ENCODE measurements at regions not wholly inside any gene's neighbourhood (a gene's known extent, or its start where the extent isn't known, plus 50 kb on each side); places are given as distances from the start of the nearest gene placed in this dataset.

DNA sequence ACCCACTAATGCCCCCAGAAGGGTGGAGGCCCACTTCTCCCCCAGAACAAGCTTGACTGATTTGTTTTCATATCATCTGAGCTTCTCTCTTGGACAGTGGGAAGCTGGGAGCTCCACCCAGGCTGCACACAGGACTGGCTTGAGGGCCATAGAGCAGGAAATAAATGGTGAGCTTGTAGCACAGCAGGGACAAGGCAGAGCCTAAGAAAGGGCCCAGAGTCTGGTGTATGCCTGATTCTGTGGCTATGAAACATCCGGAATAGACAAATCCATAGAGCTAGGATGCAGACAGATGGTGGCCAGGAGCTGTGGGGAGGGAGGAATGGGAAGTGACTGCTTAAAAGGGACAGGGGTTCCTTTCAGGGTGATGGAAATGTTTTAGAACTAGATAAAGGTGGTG, 79.0 kb downstream of the ARL6IP4 start:
- H3K18ac ChIP-seq (ENCODE audit: insufficient read length, low read depth, low read length) = no peak overlapping the region
- H3K4me1 ChIP-seq (ENCODE audit: insufficient read depth, low read length) = no peaks in the 10 kb centered on the region
- no peak overlapping the region for H3K4me2 ChIP-seq (ENCODE audit: insufficient read depth, insufficient read length, low read length)
- no peak overlapping the region for H2BK12ac ChIP-seq (ENCODE audit: insufficient read length, low read depth, low read length)
- H3K9ac ChIP-seq (ENCODE audit: extremely low read depth, insufficient read length, low read length) = no peak overlapping the region
- Mint-ChIP-seq H3K9me3 (no peaks in the 10 kb centered on the region; a peak in 1 of 5 replicates), H3K27ac (no peak overlapping the region), H3K36me3 (ENCODE audit: insufficient read depth in 1 of 3, low read depth in 3 of 3) (no peaks in the 10 kb centered on the region; a peak in 1 of 7 replicates), H3K4me3 (no peak overlapping the region), H3K4me1 (peaks cover 2 to 6% of the 10 kb centered on the region in 2 experiments; a peak in 2 of 4 replicates), H3K27me3 (ENCODE audit: low read depth) (peaks cover 11% of the 10 kb centered on the region)
- no peak overlapping the region for H3T11ph ChIP-seq (ENCODE audit: low read length)
- H3K9me3 ChIP-seq (ENCODE audit: control insufficient read depth, low read depth, low read length) = no peaks in the 10 kb centered on the region
- no peaks in the 10 kb centered on the region for H3K23me2 ChIP-seq (ENCODE audit: insufficient read length, low read depth, low read length, poor library complexity, severe bottlenecking)
- TF ChIP-seq, protein P1, sequence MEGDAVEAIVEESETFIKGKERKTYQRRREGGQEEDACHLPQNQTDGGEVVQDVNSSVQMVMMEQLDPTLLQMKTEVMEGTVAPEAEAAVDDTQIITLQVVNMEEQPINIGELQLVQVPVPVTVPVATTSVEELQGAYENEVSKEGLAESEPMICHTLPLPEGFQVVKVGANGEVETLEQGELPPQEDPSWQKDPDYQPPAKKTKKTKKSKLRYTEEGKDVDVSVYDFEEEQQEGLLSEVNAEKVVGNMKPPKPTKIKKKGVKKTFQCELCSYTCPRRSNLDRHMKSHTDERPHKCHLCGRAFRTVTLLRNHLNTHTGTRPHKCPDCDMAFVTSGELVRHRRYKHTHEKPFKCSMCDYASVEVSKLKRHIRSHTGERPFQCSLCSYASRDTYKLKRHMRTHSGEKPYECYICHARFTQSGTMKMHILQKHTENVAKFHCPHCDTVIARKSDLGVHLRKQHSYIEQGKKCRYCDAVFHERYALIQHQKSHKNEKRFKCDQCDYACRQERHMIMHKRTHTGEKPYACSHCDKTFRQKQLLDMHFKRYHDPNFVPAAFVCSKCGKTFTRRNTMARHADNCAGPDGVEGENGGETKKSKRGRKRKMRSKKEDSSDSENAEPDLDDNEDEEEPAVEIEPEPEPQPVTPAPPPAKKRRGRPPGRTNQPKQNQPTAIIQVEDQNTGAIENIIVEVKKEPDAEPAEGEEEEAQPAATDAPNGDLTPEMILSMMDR (conservative IDR thresholded peaks at IDR 0.05) = no peak
- no peak overlapping the region for H2BK120ac ChIP-seq (ENCODE audit: low read depth, low read length, poor library complexity, severe bottlenecking)
- H3K27me3 ChIP-seq (ENCODE audit: insufficient read depth, low read length) = no peaks in the 10 kb centered on the region
- DNase-seq = no peak
- no peak overlapping the region for H2AFZ ChIP-seq (ENCODE audit: low read length)
- no peak overlapping the region for H3K14ac ChIP-seq (ENCODE audit: insufficient read depth, low read length)
- H3K56ac ChIP-seq (ENCODE audit: insufficient read length, low read depth, low read length) = no peak overlapping the region
- no peaks in the 10 kb centered on the region for H3K79me1 ChIP-seq (ENCODE audit: insufficient read depth, low read depth, low read length, poor library complexity, severe bottlenecking)
- H2BK5ac ChIP-seq (ENCODE audit: insufficient read length, low read length) = no peak overlapping the region
- no peaks in the 10 kb centered on the region for H3K79me2 ChIP-seq (ENCODE audit: insufficient read depth, low read length)
- no peak overlapping the region for H4K5ac ChIP-seq (ENCODE audit: insufficient read length, low read depth, low read length)
- no peak overlapping the region for H4K8ac ChIP-seq (replicated peaks; ENCODE audit: insufficient read length, low read depth, low read length)
- H3K27ac ChIP-seq (ENCODE audit: insufficient read length, low read depth, low read length) = no peak overlapping the region
- H2AK5ac ChIP-seq (ENCODE audit: insufficient read length, low read length) = no peak overlapping the region
- H2BK20ac ChIP-seq (ENCODE audit: low read depth, low read length, poor library complexity, severe bottlenecking) = no peak overlapping the region
- no peaks in the 10 kb centered on the region for H4K20me1 ChIP-seq (ENCODE audit: control insufficient read depth, insufficient read depth, insufficient read length)
- no peak overlapping the region for H3K4ac ChIP-seq (ENCODE audit: low read depth, low read length)
- no CpG with 5 or more reads among the region's 1 CpG for WGBS (ENCODE audit: extremely low coverage, insufficient read length, low lambda C conversion rate)
- no peak overlapping the region for H2BK15ac ChIP-seq (ENCODE audit: low read depth, low read length)
- H3K23ac ChIP-seq (ENCODE audit: insufficient read length, low read depth, low read length) = no peak overlapping the region
- no peak overlapping the region for H4K91ac ChIP-seq (ENCODE audit: insufficient read length, low read depth, low read length)
